HEK293T (cell line): ENCODE measurements at regions not wholly inside any gene's neighbourhood (a gene's known extent, or its start where the extent isn't known, plus 50 kb on each side); places are given as distances from the start of the nearest gene placed in this dataset.

Source experiments
- ARNT ChIP-seq: fragments of 450-650 bp; IDR thresholded peaks from 2 replicates; pipeline ENCODE4 v1.6.1; 2017; ENCODE audit warnings: mild to moderate bottlenecking
- BHLHE40 ChIP-seq: fragments of 450-650 bp; IDR thresholded peaks from 2 replicates; pipeline ENCODE4 v1.6.1; 2016; ENCODE audit warnings: mild to moderate bottlenecking, moderate library complexity, borderline replicate concordance
- CTBP1 ChIP-seq: fragments of 450-650 bp; IDR thresholded peaks from 2 replicates; pipeline ENCODE4 v1.6.1; 2016; ENCODE audit warnings: borderline replicate concordance
- ELF4 ChIP-seq: fragments of 450-650 bp; IDR thresholded peaks from 2 replicates; pipeline ENCODE4 v1.6.1; 2017; ENCODE audit warnings: antibody characterized with exemption
- FOXA1 ChIP-seq: fragments of 450-650 bp; IDR thresholded peaks from 2 replicates; pipeline ENCODE4 v1.6.1; 2016; ENCODE audit warnings: mild to moderate bottlenecking
- FOXK2 ChIP-seq: fragments of 450-650 bp; IDR thresholded peaks from 2 replicates; pipeline ENCODE4 v1.6.1; 2016; ENCODE audit warnings: mild to moderate bottlenecking
- FOXM1 ChIP-seq: fragments of 450-650 bp; IDR thresholded peaks from 2 replicates; pipeline ENCODE4 v1.6.1; 2017; ENCODE audit warnings: mild to moderate bottlenecking, borderline replicate concordance
- HDGF ChIP-seq: fragments of 450-650 bp; IDR thresholded peaks from 2 replicates; pipeline ENCODE4 v1.6.1; 2017; ENCODE audit warnings: antibody characterized with exemption, borderline replicate concordance
- L3MBTL2 ChIP-seq: fragments of 450-650 bp; conservative IDR thresholded peaks from 2 replicates; pipeline ENCODE4 v1.6.1; 2016; ENCODE audit warnings: mild to moderate bottlenecking
- NFRKB ChIP-seq: fragments of 450-650 bp; IDR thresholded peaks from 2 replicates; pipeline ENCODE4 v1.6.1; 2016; ENCODE audit warnings: mild to moderate bottlenecking, moderate library complexity
- SP1 ChIP-seq: fragments of 450-650 bp; IDR thresholded peaks from 2 replicates; pipeline ENCODE4 v1.6.1; 2017
- TARDBP ChIP-seq: fragments of 450-650 bp; IDR thresholded peaks from 2 replicates; pipeline ENCODE4 v1.6.1; 2016
- TF ChIP-seq, protein P1 (sequence below): fragments of 450-650 bp; IDR thresholded peaks from 2 replicates; pipeline ENCODE4 v1.6.1; 2016

DNA sequence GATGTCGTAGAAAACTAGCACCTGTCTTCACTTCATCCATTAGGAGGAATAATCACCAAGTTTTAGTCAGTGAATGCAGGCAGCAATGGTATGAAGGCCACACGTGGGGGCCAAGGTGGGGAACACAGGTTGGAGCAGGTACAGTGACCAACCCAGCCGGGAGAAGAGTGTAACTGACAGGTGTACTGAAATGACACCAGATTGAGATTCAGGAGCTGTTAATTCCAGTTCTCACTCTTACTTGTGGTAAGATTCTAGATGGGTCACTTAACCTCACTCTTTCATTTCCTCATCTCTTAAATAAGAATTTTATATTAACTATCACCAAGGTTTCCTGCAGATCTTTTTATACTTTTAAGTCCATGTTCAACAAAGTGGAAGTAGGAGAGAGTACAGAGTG, 206.2 kb upstream of the PTBP2 start:
- TF ChIP-seq CTBP1 (no peak), TARDBP (no peak), FOXA1 (no peak), FOXM1 (no peak), HDGF (no peak), BHLHE40 (no peak), FOXK2 (no peak), SP1 (no peak), ELF4 (no peak), L3MBTL2 (no peak), NFRKB (no peak), ARNT (no peak)
- TF ChIP-seq, protein P1, sequence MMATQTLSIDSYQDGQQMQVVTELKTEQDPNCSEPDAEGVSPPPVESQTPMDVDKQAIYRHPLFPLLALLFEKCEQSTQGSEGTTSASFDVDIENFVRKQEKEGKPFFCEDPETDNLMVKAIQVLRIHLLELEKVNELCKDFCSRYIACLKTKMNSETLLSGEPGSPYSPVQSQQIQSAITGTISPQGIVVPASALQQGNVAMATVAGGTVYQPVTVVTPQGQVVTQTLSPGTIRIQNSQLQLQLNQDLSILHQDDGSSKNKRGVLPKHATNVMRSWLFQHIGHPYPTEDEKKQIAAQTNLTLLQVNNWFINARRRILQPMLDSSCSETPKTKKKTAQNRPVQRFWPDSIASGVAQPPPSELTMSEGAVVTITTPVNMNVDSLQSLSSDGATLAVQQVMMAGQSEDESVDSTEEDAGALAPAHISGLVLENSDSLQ, result no peak
